H1 (cell line): ENCODE measurements at regions not wholly inside any gene's neighbourhood (a gene's known extent, or its start where the extent isn't known, plus 50 kb on each side); places are given as distances from the start of the nearest gene placed in this dataset.

ENCODE experiments used
- CTCF ChIA-PET: fragments of 300-600 bp; sonication (Branson Sonifier 250); formaldehyde crosslinking; loops from one replicate; lab custom pipeline; 2021; ENCODE audit not compliant: partially characterized antibody; lab: Charles Lee
- POLR2A ChIA-PET: fragments of 300-600 bp; sonication (Branson Sonifier 250); formaldehyde crosslinking; loops from one replicate; lab custom pipeline; 2021; ENCODE audit warnings: inconsistent platforms; ENCODE audit not compliant: partially characterized antibody; lab: Charles Lee
- DNase-seq, 2 experiments: peaks; one replicate each; pipeline versions ENCODE4 v3.0.0 to v3.0.0-alpha.2; 2010 to 2022; ENCODE audit warnings: low spot score in 2 of 2, low read depth in 1 of 2, mixed read lengths in 1 of 2
- FAIRE-seq: peaks from 2 replicates; lab custom pipeline; 2011; peaks lifted over from hg19 to GRCh38; lab: Jason Lieb, UNC
- H2AFZ ChIP-seq: 2 replicates; pipeline ENCODE4 v1.8.1; 2012; ENCODE audit warnings: low read length, inconsistent platforms
- H2AK5ac ChIP-seq: 2 replicates; pipeline ENCODE4 v1.6.1; 2013; ENCODE audit warnings: low read depth, low read length
- H2BK120ac ChIP-seq: replicated peaks from 2 replicates; pipeline ENCODE3; 2013; ENCODE audit warnings: low read depth, low read length, inconsistent platforms
- H2BK12ac ChIP-seq: 2 replicates; pipeline ENCODE4 v1.6.1; 2013; ENCODE audit warnings: low read depth, low read length
- H2BK15ac ChIP-seq: 2 replicates; pipeline ENCODE4 v1.6.1; 2013; ENCODE audit warnings: low read length
- H2BK20ac ChIP-seq: 2 replicates; pipeline ENCODE4 v1.6.1; 2013; ENCODE audit warnings: low read length
- H2BK5ac ChIP-seq: 2 replicates; pipeline ENCODE4 v1.6.1; 2013; ENCODE audit warnings: low read depth, low read length
- H3K14ac ChIP-seq: 2 replicates; pipeline ENCODE4 v1.6.1; 2013; ENCODE audit warnings: inconsistent platforms; ENCODE audit not compliant: insufficient read length
- H3K18ac ChIP-seq: 2 replicates; pipeline ENCODE4 v1.6.1; 2013; ENCODE audit warnings: low read length; ENCODE audit errors: extremely low read depth
- H3K23ac ChIP-seq: 2 replicates; pipeline ENCODE4 v1.6.1; 2013; ENCODE audit warnings: inconsistent platforms; ENCODE audit not compliant: insufficient read length
- H3K23me2 ChIP-seq: 2 replicates; pipeline ENCODE4 v1.6.1; 2013; ENCODE audit warnings: low read depth, low read length
- H3K27ac ChIP-seq: 2 replicates; pipeline ENCODE4 v1.6.1; 2011; ENCODE audit warnings: low read depth, low read length, inconsistent platforms
- H3K27me3 ChIP-seq, 4 experiments: replicated peaks in 1 of 4; 1 replicate in 1 of 4; 2 replicates in 3 of 4; pipeline versions ENCODE4 v1.6.1 to v1.8.1; 2011 to 2013; ENCODE audit warnings: low read length in 3 of 4, mild to moderate bottlenecking in 3 of 4, inconsistent platforms in 2 of 4, mixed read lengths in 2 of 4, moderate library complexity in 1 of 4; ENCODE audit not compliant: control insufficient read depth in 3 of 4, insufficient read depth in 3 of 4; ENCODE audit errors: extremely low read depth in 1 of 4
- H3K36me3 ChIP-seq, 4 experiments: 2 replicates each; pipeline versions ENCODE4 v1.6.1 to v1.8.1; 2011 to 2013; ENCODE audit warnings: mild to moderate bottlenecking in 4 of 4, low read length in 3 of 4, moderate library complexity in 2 of 4, control low read depth in 1 of 4, inconsistent platforms in 1 of 4; ENCODE audit not compliant: insufficient read depth in 4 of 4, control insufficient read depth in 2 of 4
- H3K4ac ChIP-seq: replicated peaks from 2 replicates; pipeline ENCODE3; 2013; ENCODE audit warnings: low read length, low read depth, mixed read lengths, inconsistent platforms; ENCODE audit not compliant: insufficient read length
- H3K4me1 ChIP-seq, 4 experiments: replicated peaks in 1 of 4; 1 replicate in 1 of 4; 2 replicates in 3 of 4; pipeline versions ENCODE4 v1.6.1 to v1.8.1; 2011 to 2013; ENCODE audit warnings: low read length in 3 of 4, inconsistent platforms in 2 of 4, mixed read lengths in 1 of 4; ENCODE audit not compliant: insufficient read depth in 4 of 4, control insufficient read depth in 3 of 4
- H3K4me2 ChIP-seq, 2 experiments: 2 replicates each; pipeline versions ENCODE4 v1.6.1 to v1.8.1; 2011 to 2013; ENCODE audit warnings: low read depth in 2 of 2, low read length in 2 of 2, control low read depth in 1 of 2, inconsistent platforms in 1 of 2, mild to moderate bottlenecking in 1 of 2; ENCODE audit not compliant: insufficient read depth in 1 of 2
- H3K4me3 ChIP-seq, 4 experiments: fragments of 200-600, 300-600 bp in 1 of 4; sonication (generic), shearing (Covaris generic), sonication (Bioruptor Twin) in 1 of 4; 2 replicates each; pipeline versions ENCODE4 v1.5.1 to v1.8.1; 2011 to 2016; ENCODE audit warnings: low read length in 4 of 4, low read depth in 3 of 4, control low read depth in 2 of 4, inconsistent platforms in 2 of 4, mild to moderate bottlenecking in 2 of 4, mixed read lengths in 1 of 4, moderate library complexity in 1 of 4; ENCODE audit not compliant: insufficient read depth in 2 of 4; ENCODE audit errors: extremely low read depth in 1 of 4
- H3K56ac ChIP-seq: replicated peaks from 2 replicates; pipeline ENCODE3; 2013; ENCODE audit warnings: low read depth, mild to moderate bottlenecking, mixed read lengths, low read length, inconsistent platforms; ENCODE audit not compliant: insufficient read length
- H3K79me1 ChIP-seq: 2 replicates; pipeline ENCODE4 v1.6.1; 2013; ENCODE audit warnings: low read depth, low read length, control low read depth
- H3K79me2 ChIP-seq, 2 experiments: 2 replicates each; pipeline versions ENCODE4 v1.6.1 to v1.8.1; 2012 to 2013; ENCODE audit warnings: low read length in 2 of 2, mild to moderate bottlenecking in 2 of 2, inconsistent platforms in 1 of 2; ENCODE audit not compliant: insufficient read depth in 2 of 2, control insufficient read depth in 1 of 2
- H3K9ac ChIP-seq, 4 experiments: replicated peaks in 1 of 4; 1 replicate in 1 of 4; 2 replicates in 3 of 4; pipeline versions ENCODE4 v1.6.1 to v1.8.1; 2011 to 2013; ENCODE audit warnings: low read depth in 3 of 4, low read length in 3 of 4, control low read depth in 2 of 4, mild to moderate bottlenecking in 2 of 4, moderate library complexity in 2 of 4, inconsistent platforms in 1 of 4; ENCODE audit errors: extremely low read depth in 1 of 4
- H3K9me3 ChIP-seq, 2 experiments: 2 replicates each; pipeline versions ENCODE4 v1.6.1 to v1.8.1; 2012 to 2013; ENCODE audit warnings: mild to moderate bottlenecking in 2 of 2, moderate library complexity in 2 of 2, control low read depth in 1 of 2, inconsistent platforms in 1 of 2, low read depth in 1 of 2, low read length in 1 of 2, mixed read lengths in 1 of 2; ENCODE audit not compliant: insufficient read depth in 2 of 2
- H4K20me1 ChIP-seq, 2 experiments: replicated peaks in 1 of 2; 2 replicates each; pipeline versions ENCODE3 to v1.8.1; 2011 to 2013; ENCODE audit warnings: inconsistent platforms in 2 of 2, low read length in 2 of 2, mild to moderate bottlenecking in 1 of 2; ENCODE audit not compliant: insufficient read depth in 2 of 2, control insufficient read depth in 1 of 2
- H4K5ac ChIP-seq: 2 replicates; pipeline ENCODE4 v1.6.1; 2013; ENCODE audit warnings: low read length, low read depth, mixed read lengths, inconsistent platforms; ENCODE audit not compliant: insufficient read length
- H4K8ac ChIP-seq: 2 replicates; pipeline ENCODE4 v1.8.0; 2013; ENCODE audit warnings: mild to moderate bottlenecking, moderate library complexity, low read length, inconsistent platforms; ENCODE audit not compliant: insufficient read depth; ENCODE audit errors: extremely low read depth
- H4K91ac ChIP-seq: replicated peaks from 2 replicates; pipeline ENCODE3; 2013; ENCODE audit warnings: low read length, mixed read lengths, inconsistent platforms; ENCODE audit not compliant: insufficient read length
- CHD1 ChIP-seq: IDR thresholded peaks from 2 replicates; pipeline ENCODE4 v1.6.1; 2012; ENCODE audit warnings: low read depth, low read length, improper control_type of control experiment
- CREB1 ChIP-seq: IDR thresholded peaks from 2 replicates; pipeline ENCODE4 v1.6.1; 2012; ENCODE audit warnings: inconsistent platforms
- RFX5 ChIP-seq: IDR thresholded peaks from 2 replicates; pipeline ENCODE4 v1.6.1; 2011; ENCODE audit warnings: low read depth, low read length, improper control_type of control experiment, borderline replicate concordance
- SP1 ChIP-seq: IDR thresholded peaks from 2 replicates; pipeline ENCODE4 v1.6.1; 2011; ENCODE audit warnings: low read depth, low read length
- YY1 ChIP-seq: IDR thresholded peaks from 2 replicates; pipeline ENCODE4 v1.6.1; 2011; ENCODE audit warnings: low read depth, mild to moderate bottlenecking, low read length
- WGBS, 2 experiments: shearing (Covaris generic) in 1 of 2; methylation state at CpG; one replicate each; pipeline versions ENCODE4 v1.1.6 to v1.1.7; 2013 to 2015; ENCODE audit warnings: low lambda C conversion rate in 2 of 2, mixed read lengths in 2 of 2, inconsistent platforms in 1 of 2, low coverage in 1 of 2, missing lambda C conversion rate in 1 of 2; ENCODE audit not compliant: insufficient replicate concordance in 2 of 2, insufficient coverage in 1 of 2, insufficient read length in 1 of 2; ENCODE audit errors: extremely low coverage in 1 of 2, missing lambda C conversion rate in 1 of 2; 5-methylcytosine and 5-hydroxymethylcytosine counted together
- TF ChIP-seq, protein P1 (sequence below): IDR thresholded peaks from 2 replicates; pipeline ENCODE4 v1.6.1; 2012; ENCODE audit warnings: inconsistent platforms

DNA sequence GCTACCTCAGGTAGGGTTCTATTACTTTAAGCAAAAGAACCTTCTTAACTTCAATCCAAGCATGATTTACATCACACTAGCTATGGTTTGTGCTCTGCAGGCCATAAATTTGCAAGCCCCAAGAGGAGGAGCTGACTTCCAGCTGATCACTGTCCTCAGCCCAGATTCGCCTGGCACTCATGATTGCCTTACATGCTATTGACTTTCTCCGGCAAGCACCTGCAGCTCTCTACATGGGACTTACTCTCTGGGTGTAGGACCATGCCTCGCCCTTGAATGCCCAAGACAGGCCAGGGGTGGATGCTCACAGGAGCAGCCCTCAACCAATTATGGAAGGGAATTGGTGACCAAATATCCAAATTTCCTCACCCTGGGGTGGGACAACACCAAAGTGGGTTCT is 99.8 kb downstream of the ESM1 start:
- no peak overlapping the region for H2AFZ ChIP-seq
- no peak overlapping the region for H4K8ac ChIP-seq
- H2BK12ac ChIP-seq, result no peak overlapping the region
- H2AK5ac ChIP-seq, result no peak overlapping the region
- peaks cover 12% of the 10 kb centered on the region for H3K23me2 ChIP-seq
- H3K18ac ChIP-seq, result no peak overlapping the region
- H2BK15ac ChIP-seq, result no peak overlapping the region
- DNase-seq (no peak), FAIRE-seq (no peak)
- no peak overlapping the region for H3K23ac ChIP-seq
- H3K14ac ChIP-seq, result no peak overlapping the region
- no peak overlapping the region for H4K5ac ChIP-seq
- no peaks in the 10 kb centered on the region for H3K79me1 ChIP-seq
- no peak overlapping the region for H3K27ac ChIP-seq
- H3K27me3 ChIP-seq, result peaks cover 0 to 22% (median 13%) of the 10 kb centered on the region in 4 experiments; a peak in 6 of 7 replicates
- H2BK5ac ChIP-seq, result no peak overlapping the region
- WGBS, 2 experiments, result 84% methylated on average over 3 of the region's 3 CpGs; no CpG with 5 or more reads in 1 of the 2 experiments
- no peak for TF ChIP-seq SP1
- TF ChIP-seq CHD1, result no peak
- no peak for TF ChIP-seq RFX5
- TF ChIP-seq CREB1, result no peak
- no peak for TF ChIP-seq YY1
- TF ChIP-seq, protein P1, sequence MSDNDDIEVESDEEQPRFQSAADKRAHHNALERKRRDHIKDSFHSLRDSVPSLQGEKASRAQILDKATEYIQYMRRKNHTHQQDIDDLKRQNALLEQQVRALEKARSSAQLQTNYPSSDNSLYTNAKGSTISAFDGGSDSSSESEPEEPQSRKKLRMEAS, result no peak
- peaks cover 0 to 10% (median 0%) of the 10 kb centered on the region in 4 experiments; a peak in 1 of 8 replicates for H3K36me3 ChIP-seq
- no peak overlapping the region for H3K4me3 ChIP-seq
- no peaks in the 10 kb centered on the region for H3K79me2 ChIP-seq
- H3K4me1 ChIP-seq, result peaks cover 0 to 3% (median 2%) of the 10 kb centered on the region in 4 experiments; a peak in 4 of 7 replicates
- H4K91ac ChIP-seq, result no peak overlapping the region
- no peak overlapping the region for H3K9ac ChIP-seq
- H3K4me2 ChIP-seq, result no peak overlapping the region
- ChIA-PET POLR2A (interaction anchor here (0.7 kb wide), 1 partner anchor 10 kb away, joined by 3 read pairs; no protein-coding TSS in a partner anchor), CTCF (interaction anchor here (0.9 to 5.8 kb wide), 9 partner anchors 13 to 396 kb away, joined by 3 to 44 read pairs (median 4); partner anchors contain the start of gene GPX8)
- peaks cover 15 to 16% of the 10 kb centered on the region in 2 experiments for H3K9me3 ChIP-seq
- H4K20me1 ChIP-seq, result no peaks in the 10 kb centered on the region
- H3K4ac ChIP-seq, result no peak overlapping the region
- no peak overlapping the region for H3K56ac ChIP-seq
- H2BK120ac ChIP-seq, result no peak overlapping the region
- no peak overlapping the region for H2BK20ac ChIP-seq
